ENCODE measurements at regions not wholly inside any gene's neighbourhood (a gene's known extent, or its start where the extent isn't known, plus 50 kb on each side); places are given as distances from the start of the nearest gene placed in this dataset.
"Not testable (repeated sequence)": the region's sequence is repeated elsewhere in the genome, so short reads cannot be mapped to it uniquely, and the experiment has no call there.

GRCh38 chr9:6102336-6102987 lies 87.0 kb upstream of the RANBP6 start:
- not testable (repeated sequence) for TF ChIP-seq POLR2A (IDR thresholded peaks at IDR 0.05; ENCODE audit: low read depth); CTCF (IDR thresholded peaks at IDR 0.05); EP300 (IDR thresholded peaks at IDR 0.05); POLR2AphosphoS5 (IDR thresholded peaks at IDR 0.05)
